ENCODE measurements at regions not wholly inside any gene's neighbourhood (a gene's known extent, or its start where the extent isn't known, plus 50 kb on each side); places are given as distances from the start of the nearest gene placed in this dataset.

DNA sequence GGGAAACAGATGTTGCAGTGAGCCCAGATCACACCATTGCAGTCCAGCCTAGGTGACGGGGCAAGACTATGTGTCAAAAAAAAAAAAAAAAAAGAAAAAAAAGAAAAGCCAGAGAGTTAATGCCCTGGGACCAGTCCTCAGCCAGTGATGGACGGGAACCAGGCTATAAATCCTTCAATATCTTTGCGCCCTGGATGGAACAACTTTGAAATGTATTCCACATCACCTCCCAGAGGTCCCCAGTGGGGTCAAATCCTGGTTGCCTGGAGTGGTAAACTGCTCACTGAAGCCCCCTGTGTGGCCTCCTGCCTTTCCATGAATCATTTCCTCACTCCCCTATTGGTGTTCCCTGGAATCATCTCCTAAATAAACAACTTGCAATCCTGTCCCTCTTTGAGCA lies 166.9 kb downstream of the DEFB131A start:
- TF ChIP-seq, protein P1, sequence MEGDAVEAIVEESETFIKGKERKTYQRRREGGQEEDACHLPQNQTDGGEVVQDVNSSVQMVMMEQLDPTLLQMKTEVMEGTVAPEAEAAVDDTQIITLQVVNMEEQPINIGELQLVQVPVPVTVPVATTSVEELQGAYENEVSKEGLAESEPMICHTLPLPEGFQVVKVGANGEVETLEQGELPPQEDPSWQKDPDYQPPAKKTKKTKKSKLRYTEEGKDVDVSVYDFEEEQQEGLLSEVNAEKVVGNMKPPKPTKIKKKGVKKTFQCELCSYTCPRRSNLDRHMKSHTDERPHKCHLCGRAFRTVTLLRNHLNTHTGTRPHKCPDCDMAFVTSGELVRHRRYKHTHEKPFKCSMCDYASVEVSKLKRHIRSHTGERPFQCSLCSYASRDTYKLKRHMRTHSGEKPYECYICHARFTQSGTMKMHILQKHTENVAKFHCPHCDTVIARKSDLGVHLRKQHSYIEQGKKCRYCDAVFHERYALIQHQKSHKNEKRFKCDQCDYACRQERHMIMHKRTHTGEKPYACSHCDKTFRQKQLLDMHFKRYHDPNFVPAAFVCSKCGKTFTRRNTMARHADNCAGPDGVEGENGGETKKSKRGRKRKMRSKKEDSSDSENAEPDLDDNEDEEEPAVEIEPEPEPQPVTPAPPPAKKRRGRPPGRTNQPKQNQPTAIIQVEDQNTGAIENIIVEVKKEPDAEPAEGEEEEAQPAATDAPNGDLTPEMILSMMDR (IDR thresholded peaks at IDR 0.05 in 4 of 5, conservative IDR thresholded peaks at IDR 0.05 in 1 of 5), result no peak
- no peak for TF ChIP-seq POLR2A (IDR thresholded peaks at IDR 0.05)

All from gastrocnemius medialis (tissue), 4 donors.